Right lobe of liver (tissue), 6 donors: ENCODE measurements at regions not wholly inside any gene's neighbourhood (a gene's known extent, or its start where the extent isn't known, plus 50 kb on each side); places are given as distances from the start of the nearest gene placed in this dataset.
"Not testable (repeated sequence)": the region's sequence is repeated elsewhere in the genome, so short reads cannot be mapped to it uniquely, and the experiment has no call there.

Experiments
- ATAC-seq, 4 donors: fragments of 200-7000 bp; cut with Tn5 transposase; one replicate each; pipeline ENCODE4 v1.9.1; 2020; ENCODE audit warnings: mild to moderate bottlenecking in 4 of 4, moderate library complexity in 4 of 4
- DNase-seq, 3 donors: peaks; one replicate each; pipeline ENCODE4 v3.0.0-alpha.2; 2020
- H3K27ac ChIP-seq, 3 donors: fragments of 200-600 bp; one replicate each; pipeline ENCODE4 v1.8.0; 2022
- H3K27me3 ChIP-seq, 2 donors: fragments of 200-600 bp; one replicate each; pipeline ENCODE4 v1.8.0; 2022
- H3K36me3 ChIP-seq, 4 donors: fragments of 200-600 bp; sonication (generic) in 1 of 4; one replicate each; pipeline versions ENCODE4 v1.5.1 to v1.8.0; 2017 to 2022; ENCODE audit warnings: control low read depth in 1 of 4
- H3K4me1 ChIP-seq, 4 donors: fragments of 200-600 bp; sonication (generic) in 1 of 4; one replicate each; pipeline versions ENCODE4 v1.5.1 to v1.8.0; 2017 to 2022; ENCODE audit warnings: control low read depth in 1 of 4
- H3K4me3 ChIP-seq, 3 donors: fragments of 200-600 bp; one replicate each; pipeline ENCODE4 v1.8.0; 2022
- H3K9me3 ChIP-seq, 4 donors: fragments of 200-600 bp; sonication (generic) in 1 of 4; one replicate each; pipeline versions ENCODE4 v1.5.1 to v1.8.0; 2017 to 2022; ENCODE audit warnings: control low read depth in 1 of 4
- CTCF ChIP-seq, 4 donors: fragments of 200-600 bp in 3 of 4; fragments of 450-650 bp in 1 of 4; IDR thresholded peaks; one replicate each; pipeline versions ENCODE4 v1.5.1 to v1.8.0; 2016 to 2022; ENCODE audit warnings: antibody characterized with exemption in 4 of 4, mild to moderate bottlenecking in 2 of 4
- POLR2A ChIP-seq: fragments of 450-650 bp; IDR thresholded peaks from one replicate; pipeline ENCODE4 v1.6.1; 2017; ENCODE audit warnings: antibody characterized with exemption, mild to moderate bottlenecking
- whole genome bisulfite sequencing: methylation state at CpG from one replicate; pipeline ENCODE4 v1.1.6; 2018; ENCODE audit warnings: low coverage, low lambda C conversion rate; ENCODE audit not compliant: insufficient coverage; ENCODE audit errors: missing lambda C conversion rate; 5-methylcytosine and 5-hydroxymethylcytosine counted together
- intact Hi-C, 2 donors: fragments of 100-400 bp; cut with DNase I; formaldehyde crosslinking; loops; one replicate each; pipeline versions ENCODE4 v1.11.2 to v1.14.1; 2022
- donor health status: DM: no; HTN: yes; CAD: no.
- donor health status: DM: no; HTN: no; CAD: no.
- donor health status: DM: no; HTN: no; CAD: no.
- donor health status: DM: no; HTN: yes; CAD: no.
- donor health status: DM: no; HTN: yes; CAD: no.

GRCh38 chr4:156109943-156110900, 156.6 kb upstream of the CTSO start:
- Histone ChIP-seq H3K27me3 (no peaks in the 10 kb centered on the region), H3K36me3 (no peaks in the 10 kb centered on the region), H3K4me1 (no peaks in the 10 kb centered on the region), H3K9me3 (no peaks in the 10 kb centered on the region), H3K27ac (no peak overlapping the region), H3K4me3 (no peak overlapping the region)
- ATAC-seq (peak in 2 of 4 donors; percentile 25 to 30), DNase-seq (no peak)
- intact Hi-C loops: no loop called here
- WGBS: 27% methylated on average over 8 of the region's 11 CpGs
- no peak for TF ChIP-seq CTCF (IDR thresholded peaks at IDR 0.05)

- H3K9me3 ChIP-seq, H3K27ac ChIP-seq, H3K4me3 ChIP-seq, H3K4me1 ChIP-seq, intact Hi-C loops, DNase-seq, ATAC-seq, H3K36me3 ChIP-seq, H3K27me3 ChIP-seq: not testable (repeated sequence)
- WGBS: 50% methylated on average over 1 of the region's 1 CpG
Observed at GRCh38 chr4:156109087-156109486, 155.4 kb upstream of the CTSO start.

- Histone ChIP-seq H3K4me1 (no peaks in the 10 kb centered on the region), H3K27ac (no peak overlapping the region), H3K9me3 (no peaks in the 10 kb centered on the region), H3K36me3 (no peaks in the 10 kb centered on the region), H3K27me3 (no peaks in the 10 kb centered on the region), H3K4me3 (no peak overlapping the region)
- intact Hi-C loops: no loop called here
- WGBS: 65% methylated on average over 1 of the region's 1 CpG
- no peak for DNase-seq
- ATAC-seq: no peak
- TF ChIP-seq CTCF (IDR thresholded peaks at IDR 0.05) (no peak), POLR2A (no peak)
Observed at GRCh38 chr4:156103311-156103710, 149.6 kb upstream of the CTSO start.

GRCh38 chr4:156102411-156102810, 148.7 kb upstream of the CTSO start:
- intact Hi-C loops: no loop called here
- Histone ChIP-seq H3K27me3 (no peaks in the 10 kb centered on the region), H3K9me3 (no peaks in the 10 kb centered on the region), H3K4me3 (no peak overlapping the region), H3K36me3 (no peaks in the 10 kb centered on the region), H3K27ac (no peak overlapping the region), H3K4me1 (no peaks in the 10 kb centered on the region)
- DNase-seq: no peak
- TF ChIP-seq CTCF (IDR thresholded peaks at IDR 0.05) (no peak), POLR2A (no peak)
- no peak for ATAC-seq

- Histone ChIP-seq H3K9me3 (no peaks in the 10 kb centered on the region), H3K27me3 (no peaks in the 10 kb centered on the region), H3K27ac (no peak overlapping the region), H3K4me3 (no peak overlapping the region), H3K4me1 (no peaks in the 10 kb centered on the region), H3K36me3 (no peaks in the 10 kb centered on the region)
- intact Hi-C loops: no loop called here
- no peak for DNase-seq
- WGBS: 57% methylated on average over 1 of the region's 1 CpG
- TF ChIP-seq CTCF (IDR thresholded peaks at IDR 0.05) (no peak), POLR2A (no peak)
- no peak for ATAC-seq
Observed at GRCh38 chr4:156101571-156101970, 147.9 kb upstream of the CTSO start.
